Prostate gland (tissue), 2 donors: ENCODE measurements at regions not wholly inside any gene's neighbourhood (a gene's known extent, or its start where the extent isn't known, plus 50 kb on each side); places are given as distances from the start of the nearest gene placed in this dataset.

Experiments used
- CTCF ChIP-seq, 4 experiments: fragments of 200-600 bp in 2 of 4; fragments of 450-650 bp in 2 of 4; sonication (generic) in 2 of 4; IDR thresholded peaks; 1 replicate in 3 of 4; 2 replicates in 1 of 4; pipeline ENCODE4 v1.5.1; 2016 to 2019; ENCODE audit warnings: antibody characterized with exemption in 4 of 4, mild to moderate bottlenecking in 2 of 4, moderate library complexity in 2 of 4
- POLR2A ChIP-seq: fragments of 450-650 bp; IDR thresholded peaks from one replicate; pipeline ENCODE4 v1.6.1; 2016; ENCODE audit warnings: antibody characterized with exemption, mild to moderate bottlenecking
- POLR2AphosphoS5 ChIP-seq: sonication (generic); formaldehyde crosslinking; IDR thresholded peaks from one replicate; pipeline ENCODE4 v1.6.1; 2017; ENCODE audit warnings: antibody characterized with exemption

DNA sequence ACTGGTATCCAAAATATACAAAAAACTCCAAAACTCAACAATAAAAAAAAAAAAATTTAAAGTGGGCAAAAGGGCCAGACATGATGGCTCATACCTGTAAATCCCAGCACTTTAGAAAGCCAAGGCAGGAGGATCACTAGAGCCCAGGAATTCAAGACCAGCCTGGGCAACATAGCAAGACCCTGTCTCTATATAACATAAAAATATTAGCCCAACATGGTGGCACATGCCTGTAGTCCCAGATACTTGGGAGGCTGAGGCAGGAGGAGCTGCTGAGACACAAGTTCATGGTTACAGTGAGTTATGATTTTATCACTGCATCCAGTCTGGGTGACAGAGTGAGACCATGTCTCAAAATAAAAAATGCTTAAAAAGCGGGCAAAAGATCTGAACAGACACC is 121.0 kb upstream of the BEND6 start:
- TF ChIP-seq POLR2AphosphoS5 (no peak), CTCF (IDR thresholded peaks at IDR 0.05) (no peak), POLR2A (no peak)
